ENCODE measurements at regions not wholly inside any gene's neighbourhood (a gene's known extent, or its start where the extent isn't known, plus 50 kb on each side); places are given as distances from the start of the nearest gene placed in this dataset.
"Not testable (repeated sequence)": the region's sequence is repeated elsewhere in the genome, so short reads cannot be mapped to it uniquely, and the experiment has no call there.

DNA sequence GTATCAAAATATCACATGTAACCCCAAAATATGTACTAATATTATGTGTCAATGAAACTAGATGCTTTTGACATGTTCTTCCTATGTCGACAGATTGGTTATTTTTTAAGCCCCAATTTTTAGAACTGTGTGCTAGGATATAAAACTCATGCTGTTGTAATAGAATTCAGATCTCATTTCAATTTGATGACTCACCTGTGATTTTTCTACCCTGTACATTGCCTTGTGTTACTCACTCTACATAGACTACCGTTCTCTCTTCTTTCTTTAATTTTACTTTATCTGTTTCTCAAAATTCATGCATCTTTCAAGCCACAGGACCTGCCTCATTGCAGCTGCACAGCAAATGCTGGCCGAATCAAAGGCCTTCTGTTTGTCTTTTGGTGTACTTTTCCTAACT lies 284.5 kb downstream of the MAT2B start:
- no peak for DNase-seq (ENCODE audit: low read depth)

DNA sequence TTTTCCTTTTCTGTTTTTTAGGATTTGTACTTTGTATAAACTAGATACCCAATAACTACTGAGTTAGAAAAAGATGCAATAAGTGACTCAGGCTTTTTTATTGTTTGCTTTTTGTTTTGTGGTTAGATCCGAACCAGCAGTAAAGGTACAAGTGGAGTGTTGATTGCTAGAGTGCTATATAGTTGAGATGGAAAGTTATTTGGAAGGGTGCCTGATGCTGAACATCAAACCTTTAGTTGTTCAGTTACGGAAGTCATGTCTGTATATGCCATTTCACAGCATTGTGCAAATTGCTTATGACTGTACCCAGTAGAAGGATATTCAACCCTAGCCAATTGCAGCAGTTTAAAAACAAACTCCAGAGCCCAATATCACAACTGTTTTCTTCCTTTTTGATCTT lies 285.1 kb downstream of the MAT2B start:
- no peak for DNase-seq (ENCODE audit: low read depth)

DNA sequence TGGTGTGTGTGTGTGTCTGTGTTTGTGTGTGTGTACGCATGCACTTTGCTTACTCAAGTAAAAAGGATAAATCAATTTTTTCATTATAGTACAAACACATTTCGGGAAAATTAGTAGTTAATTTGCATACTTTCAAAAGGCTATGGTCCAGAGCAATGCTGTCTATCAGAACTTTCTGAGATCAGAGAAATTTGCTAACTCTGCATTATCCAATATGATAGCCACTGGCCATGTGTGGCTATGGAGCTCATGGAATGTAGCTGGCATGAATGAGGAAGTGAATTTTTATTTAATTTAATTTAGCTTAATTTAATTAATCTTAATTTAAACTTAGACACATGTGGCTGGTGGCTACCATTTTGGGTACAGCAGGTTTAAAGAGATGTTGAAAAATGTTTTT lies 289.6 kb downstream of the MAT2B start:
- DNase-seq (ENCODE audit: low read depth) = no peak

DNA sequence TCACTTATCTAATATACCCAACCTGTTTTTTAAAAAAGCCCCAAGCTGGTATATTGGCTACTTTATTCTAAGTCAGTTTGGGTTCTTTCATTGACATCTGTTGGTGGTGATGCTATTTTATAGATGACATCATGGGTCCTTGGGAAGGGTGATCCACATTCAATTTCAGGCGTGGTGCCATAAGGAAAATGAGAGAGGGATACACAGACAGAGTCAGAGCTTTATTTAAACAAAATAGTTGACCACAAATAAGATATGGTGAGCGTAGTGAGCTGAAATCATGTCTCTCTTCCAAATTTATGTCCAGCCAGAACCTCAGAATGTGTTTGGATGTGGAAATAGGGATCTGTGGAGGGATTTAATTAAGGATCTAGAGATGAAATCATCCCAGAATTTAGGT lies 302.4 kb downstream of the MAT2B start:
- no peak for DNase-seq (ENCODE audit: low read depth)

DNA sequence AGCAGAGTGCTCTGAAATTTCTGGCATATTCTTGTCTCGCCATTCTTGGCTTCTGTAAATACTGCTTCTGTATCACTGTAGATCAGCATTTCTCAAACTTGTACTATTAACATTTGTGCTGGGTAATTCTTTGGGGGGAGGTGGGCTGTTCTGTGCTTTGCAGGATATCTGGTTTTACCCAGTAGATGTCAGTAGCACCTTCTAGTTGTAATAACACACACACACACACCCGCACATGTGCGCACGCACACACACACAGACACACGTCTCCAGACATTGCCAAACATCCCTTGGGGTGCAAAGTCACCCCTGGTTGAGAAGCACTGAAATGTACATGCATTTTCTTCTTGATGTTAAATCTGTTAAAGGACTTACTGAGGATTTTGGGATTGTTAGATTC lies 304.1 kb downstream of the MAT2B start:
- DNase-seq (ENCODE audit: low read depth) = no peak

DNA sequence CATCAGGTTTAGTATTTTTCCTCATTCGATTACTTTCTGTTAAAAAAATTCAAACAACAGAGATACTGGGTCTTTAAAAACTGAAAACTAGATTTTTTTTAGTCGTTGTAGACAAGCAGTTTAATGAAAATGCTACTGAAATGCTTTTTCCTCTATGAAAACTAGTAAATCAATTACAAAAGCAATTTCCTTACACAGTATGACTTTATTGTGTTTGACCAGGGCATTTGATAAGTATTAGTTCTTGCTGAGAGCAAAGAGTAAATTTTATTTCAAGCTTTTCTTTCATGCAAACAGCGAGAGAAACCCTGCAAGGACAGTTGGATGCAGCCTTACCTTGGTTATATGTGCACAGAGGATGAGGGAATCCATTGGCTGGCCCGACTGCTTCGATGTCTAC lies 308.5 kb downstream of the MAT2B start:
- no peak for DNase-seq (ENCODE audit: low read depth)

DNA sequence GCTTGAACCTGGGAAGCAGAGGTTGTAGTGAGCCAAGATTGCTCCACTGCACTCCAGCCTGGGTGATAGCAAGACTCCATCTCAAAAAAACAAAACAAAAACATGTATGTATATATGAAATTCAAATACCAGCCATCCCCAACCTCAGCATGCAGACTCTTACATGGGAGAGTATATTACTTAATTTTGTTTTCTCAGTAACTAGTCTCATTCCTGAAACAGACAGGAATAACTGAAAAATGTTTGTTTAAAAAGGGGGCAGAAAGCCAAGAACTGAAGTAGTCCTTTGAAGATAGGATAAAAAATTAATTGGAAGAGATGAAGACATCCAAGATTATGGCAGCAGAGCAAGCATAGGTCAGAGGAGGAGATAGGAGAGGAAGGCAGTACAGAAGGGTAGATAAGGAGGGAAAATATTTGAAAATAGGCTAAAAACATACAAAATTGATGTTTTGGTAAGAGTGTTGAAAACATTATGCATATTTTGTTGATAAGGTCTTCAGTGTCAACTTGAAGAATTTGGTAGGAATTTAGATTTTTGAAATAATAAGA lies 309.9 kb downstream of the MAT2B start:
- no peak for DNase-seq (ENCODE audit: low read depth)

DNA sequence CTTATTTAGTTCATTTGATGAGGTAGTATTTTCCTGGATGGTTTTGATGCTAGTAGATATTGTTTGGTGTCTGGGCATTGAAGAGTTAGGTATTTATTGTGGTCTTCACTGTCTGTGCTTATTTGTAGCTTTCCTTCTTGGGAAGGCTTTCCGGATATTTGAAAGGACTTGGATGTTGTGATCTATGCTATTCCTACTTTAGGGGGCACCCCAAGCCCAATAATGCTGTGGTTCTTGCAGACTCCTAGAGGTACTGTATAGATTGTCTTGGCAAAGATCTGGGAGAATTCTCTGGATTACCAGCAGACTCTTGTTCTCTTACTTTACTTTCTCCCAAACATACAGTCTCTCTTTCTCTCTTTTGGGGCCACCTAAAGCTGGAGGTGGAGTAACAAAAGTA lies 315.7 kb downstream of the MAT2B start:
- no peak for DNase-seq (ENCODE audit: low read depth)

DNA sequence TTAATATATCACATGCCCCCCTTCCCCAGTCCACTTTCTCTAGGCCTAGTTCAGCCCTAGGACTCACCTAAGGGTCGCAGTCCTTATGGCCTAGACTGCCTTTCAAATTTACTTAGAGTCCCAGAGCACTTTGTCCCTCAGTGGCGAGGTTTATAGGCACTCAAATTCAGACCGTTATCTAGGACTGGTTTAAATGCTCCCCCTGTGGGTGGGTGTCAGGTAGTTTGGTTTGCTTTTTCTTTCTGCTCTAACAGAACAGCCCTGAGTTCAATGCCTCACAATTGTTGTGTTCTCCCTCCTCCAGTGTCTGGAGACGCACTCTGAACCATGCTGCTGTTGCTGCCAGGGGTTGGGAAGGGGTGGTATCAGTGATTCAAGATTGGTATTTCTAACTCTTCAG lies 317.1 kb downstream of the MAT2B start:
- no peak for DNase-seq (ENCODE audit: low read depth)

DNA sequence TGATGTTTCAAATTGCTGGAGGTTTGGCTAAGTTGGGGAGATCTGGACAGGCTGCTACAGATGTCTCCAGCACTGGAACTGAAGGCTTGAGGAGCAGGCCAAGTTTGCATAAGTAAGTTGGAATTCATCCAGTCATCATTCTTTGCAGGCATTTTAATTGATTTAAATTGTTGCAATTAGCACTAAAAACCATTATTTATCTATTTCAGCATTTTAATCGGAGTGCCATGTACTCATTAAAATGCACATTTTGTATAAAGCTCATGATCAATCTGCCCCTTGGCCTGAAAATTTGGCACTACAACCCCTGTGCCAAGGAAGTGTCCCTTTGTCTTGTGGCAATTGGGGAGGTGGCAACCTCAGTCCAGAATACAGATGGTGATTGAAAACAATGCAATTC lies 320.2 kb downstream of the MAT2B start:
- DNase-seq (ENCODE audit: low read depth) = no peak

DNA sequence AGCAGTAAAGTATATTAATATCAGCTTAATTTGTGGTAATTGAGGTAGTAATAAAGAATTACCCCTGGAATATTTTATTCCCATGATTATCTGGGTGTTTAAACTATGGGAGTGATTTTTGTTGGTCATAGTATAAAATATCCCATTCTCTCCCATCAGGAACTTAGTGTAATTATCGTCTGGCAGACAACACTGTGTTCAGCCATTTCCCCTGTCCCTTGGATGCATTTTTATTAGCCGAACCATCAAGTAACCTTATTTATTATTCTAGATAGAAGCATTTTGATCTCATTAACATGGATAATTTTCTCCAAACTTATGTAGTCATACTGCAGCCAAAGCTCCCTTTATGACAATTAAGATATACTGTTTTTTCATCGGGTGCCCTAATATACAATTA lies 320.8 kb downstream of the MAT2B start:
- no peak for DNase-seq (ENCODE audit: low read depth)

DNA sequence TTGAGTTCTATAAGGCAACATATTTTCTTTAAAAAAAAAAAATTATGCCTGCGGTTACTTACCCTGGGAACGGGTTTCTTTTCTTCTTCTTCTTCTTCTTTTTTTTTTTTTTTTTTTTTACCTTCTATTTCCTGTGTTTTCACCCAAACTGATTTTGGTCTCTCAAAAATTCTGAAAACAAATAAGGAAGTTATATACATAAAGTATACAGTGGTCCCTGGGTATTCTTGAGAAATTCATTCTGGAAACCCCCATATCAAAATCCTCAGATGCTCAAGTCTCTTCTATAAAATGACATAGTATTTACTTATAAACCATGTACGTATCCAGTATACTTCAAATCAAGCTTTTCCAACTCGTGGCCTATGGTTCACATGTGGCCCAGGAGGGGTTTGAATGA lies 326.7 kb downstream of the MAT2B start:
- DNase-seq (ENCODE audit: low read depth) = no peak

DNA sequence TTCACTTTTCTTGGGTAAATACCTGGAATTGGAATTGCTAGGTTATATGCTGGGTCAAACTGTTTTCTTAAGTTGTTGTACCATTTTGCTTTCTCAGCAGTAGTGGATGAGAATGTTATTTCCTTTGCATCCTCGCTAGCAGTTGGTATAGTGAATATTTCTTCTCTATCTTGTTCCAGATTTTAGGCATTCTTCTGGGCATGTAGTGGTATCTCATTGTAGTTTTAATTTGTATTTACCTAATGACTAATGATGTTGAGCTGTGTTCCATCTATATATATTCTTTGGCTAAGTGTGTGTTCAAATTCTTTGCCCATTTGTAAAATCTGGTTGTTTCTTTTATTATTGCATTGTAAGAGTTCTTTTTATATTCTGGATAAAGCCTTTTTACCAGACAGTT lies 333.3 kb downstream of the MAT2B start:
- no peak for DNase-seq (ENCODE audit: low read depth)

DNA sequence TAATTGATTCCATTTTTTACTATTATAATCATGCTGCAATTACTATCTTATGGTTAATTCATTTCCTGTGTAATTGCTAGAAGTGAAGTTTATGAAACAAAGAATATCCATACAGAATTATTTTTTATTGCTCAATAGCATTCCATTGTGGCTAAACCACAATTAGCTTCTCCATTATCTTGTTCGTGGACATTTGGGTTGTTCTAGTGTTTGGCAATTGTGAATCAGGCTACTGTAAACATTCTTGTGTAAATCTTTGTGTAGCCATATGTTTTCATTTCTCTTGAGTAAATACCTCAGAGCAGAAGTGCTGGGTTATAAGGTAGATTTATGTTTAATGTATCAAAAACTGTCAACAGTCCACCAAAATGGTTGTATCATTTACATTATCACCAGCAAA lies 341.1 kb downstream of the MAT2B start:
- DNase-seq (ENCODE audit: low read depth) = no peak

DNA sequence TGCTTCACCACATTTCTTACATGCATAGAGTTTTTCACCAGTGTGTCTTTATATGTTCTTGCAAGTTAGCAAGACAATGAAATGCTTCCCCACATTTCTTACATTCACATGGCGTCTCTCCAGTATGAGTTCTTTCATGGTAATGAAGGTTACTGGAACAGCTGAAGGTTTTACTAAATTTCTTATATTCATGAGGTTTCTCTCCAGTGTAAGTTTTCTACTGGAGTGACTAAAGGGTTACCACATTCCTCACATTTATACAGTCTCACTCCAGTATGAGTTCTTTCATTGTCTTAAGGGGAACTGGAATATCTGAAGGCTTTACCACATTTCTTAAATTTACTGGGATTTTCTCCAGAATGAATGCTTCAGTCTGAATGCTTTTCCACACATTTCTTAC lies 350.3 kb downstream of the MAT2B start:
- DNase-seq (ENCODE audit: low read depth) = no peak

DNA sequence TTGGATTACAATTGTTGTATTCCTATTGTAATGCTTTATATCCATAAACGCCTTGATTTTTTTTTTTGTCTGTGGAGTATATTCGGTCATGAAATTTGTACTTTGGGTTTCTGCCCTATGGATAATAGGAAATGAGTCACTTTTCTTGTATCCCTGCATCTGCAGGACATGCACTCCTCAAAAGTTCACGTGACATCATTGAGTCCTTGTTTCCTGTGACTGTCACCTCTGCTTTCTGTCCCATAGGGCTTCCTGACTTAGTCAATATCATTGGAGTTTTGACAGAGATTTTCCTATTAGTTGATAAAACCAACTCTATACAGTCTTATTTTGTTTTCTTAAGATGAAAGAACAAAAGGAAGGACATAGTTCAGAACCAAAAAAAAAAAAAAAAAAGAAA lies 356.3 kb downstream of the MAT2B start:
- DNase-seq (ENCODE audit: low read depth) = no peak

DNA sequence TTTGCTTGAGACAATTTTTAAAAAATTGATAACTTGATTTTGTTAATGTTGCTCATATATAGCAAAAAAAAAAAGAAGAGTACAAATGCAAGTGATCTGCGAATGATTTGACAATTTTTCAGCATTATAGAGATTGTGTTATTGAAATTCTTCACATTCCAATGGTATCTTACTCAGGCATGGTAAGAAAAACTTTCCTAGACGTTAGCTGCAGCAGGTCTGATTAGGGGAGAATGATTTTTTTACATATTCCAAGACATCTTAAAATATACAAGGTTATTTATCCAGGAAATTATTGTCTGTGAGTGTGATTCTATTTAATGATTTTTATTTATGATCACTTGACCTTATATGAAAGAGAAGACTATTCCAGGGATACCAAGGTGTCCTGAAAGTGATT lies 361.9 kb downstream of the MAT2B start:
- no peak for DNase-seq (ENCODE audit: low read depth)

DNA sequence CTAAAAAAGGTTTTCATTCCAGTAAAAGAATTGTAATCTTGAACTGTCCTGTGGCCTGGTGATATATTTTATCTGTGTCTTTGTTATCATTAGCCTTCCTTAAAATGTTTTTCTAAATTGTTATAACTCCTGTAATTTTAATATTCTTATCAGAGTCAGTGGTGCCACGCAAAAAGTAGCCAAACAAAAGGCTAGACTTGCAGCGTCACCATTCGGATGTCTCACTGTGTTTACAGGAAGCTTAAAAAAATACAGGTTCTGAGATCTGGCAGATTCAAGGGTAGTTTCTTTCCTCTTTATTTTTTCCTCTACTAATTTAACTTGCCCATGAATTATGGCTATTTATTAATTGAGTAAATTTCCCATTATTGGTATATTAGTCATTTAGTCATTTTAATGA lies 362.3 kb downstream of the MAT2B start:
- DNase-seq (ENCODE audit: low read depth) = no peak

DNA sequence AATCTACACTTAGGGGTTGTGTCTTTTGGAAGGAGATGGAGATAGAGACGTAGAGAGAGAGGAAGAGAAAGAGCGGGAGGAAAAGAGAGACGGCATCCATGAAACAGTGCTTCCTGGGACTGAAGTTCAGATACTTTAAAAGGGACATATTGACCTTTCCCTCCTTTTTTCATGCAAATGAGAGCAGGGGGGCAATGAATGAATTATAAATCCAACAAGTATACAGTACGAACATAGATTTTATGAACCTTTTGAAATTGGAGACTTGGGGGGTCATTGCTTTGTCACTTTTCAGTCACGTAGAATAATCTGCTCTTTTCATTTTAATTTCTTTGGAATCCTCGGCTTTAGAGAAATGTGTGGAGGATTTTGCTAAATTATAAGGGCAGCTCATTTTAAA lies 364.2 kb downstream of the MAT2B start:
- no peak for DNase-seq (ENCODE audit: low read depth)

DNA sequence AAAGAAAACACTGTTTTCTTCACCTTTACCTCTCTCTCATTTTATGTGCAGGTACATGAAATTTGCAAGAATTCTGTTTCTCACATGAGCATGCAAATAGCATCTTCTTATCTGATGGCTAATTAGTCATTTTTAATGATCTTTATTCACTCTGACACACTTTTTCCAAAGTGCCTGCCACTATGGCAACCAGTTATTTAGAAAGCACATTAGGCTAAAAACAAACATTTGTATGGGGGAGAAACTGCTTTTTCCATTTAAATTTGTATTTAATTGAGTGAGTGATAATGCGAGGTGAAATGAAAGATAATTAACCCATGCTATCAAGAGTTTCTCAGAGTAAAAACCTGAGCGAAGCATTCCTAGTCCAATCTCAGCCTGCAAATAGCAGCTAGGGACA lies 365.0 kb downstream of the MAT2B start:
- no peak for DNase-seq (ENCODE audit: low read depth)

DNA sequence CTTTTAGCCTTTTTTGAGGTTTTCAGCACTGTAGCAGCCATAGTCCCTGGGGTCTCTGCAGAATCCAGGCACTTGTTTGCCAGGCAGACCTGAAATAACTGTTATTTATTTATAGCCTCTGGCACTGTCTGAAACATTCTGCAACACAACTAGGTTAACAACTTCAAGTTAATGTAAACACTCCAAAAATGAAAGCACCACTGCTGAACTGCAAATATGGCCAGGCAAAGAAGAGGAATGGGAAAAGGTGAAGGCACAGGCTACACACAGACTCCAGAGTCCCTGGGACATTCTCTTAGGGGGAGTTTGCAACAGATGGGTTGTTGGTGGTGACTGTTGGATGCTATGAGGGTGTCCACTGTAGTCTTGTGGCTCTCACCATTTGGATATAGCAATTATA lies 369.0 kb downstream of the MAT2B start:
- DNase-seq (ENCODE audit: low read depth) = no peak

DNA sequence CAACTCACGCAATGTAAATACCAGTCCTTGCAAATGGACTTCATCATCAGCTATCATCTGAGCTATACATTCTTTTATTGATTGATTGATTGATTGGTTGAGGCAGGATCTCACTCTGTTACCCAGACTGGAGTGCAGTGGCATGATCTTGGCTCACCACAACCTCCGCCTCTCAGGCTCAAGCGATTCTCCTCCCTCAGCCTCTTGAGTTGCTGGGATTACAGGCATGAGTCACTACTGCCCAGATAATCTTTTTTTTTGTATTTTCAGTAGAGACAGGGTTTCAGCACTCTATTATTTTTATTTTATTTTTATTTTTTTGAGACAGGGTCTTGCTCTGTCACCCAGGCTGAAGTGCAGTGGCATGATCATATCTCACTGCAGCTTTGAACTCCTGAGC lies 369.5 kb downstream of the MAT2B start:
- DNase-seq (ENCODE audit: low read depth) = not testable (repeated sequence)

DNA sequence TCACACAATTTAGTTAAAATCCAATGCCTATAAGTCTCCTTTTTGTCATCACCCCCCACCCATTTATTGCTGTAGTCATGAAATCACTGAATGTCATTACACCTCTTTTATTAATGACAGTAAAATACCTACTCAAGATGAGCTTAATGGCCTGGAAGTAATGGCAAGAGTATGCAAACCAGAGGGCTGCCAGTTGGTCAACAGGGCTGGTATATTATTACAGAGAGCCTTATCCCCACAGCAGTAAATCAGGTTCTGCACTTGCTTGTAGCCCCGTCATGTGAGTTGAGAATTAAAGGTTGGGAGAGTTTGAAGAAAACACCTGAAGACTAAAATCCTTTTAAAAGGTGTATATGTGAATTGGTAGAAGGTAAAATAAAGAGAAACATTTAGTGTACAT lies 372.4 kb downstream of the MAT2B start:
- DNase-seq (ENCODE audit: low read depth) = no peak

DNA sequence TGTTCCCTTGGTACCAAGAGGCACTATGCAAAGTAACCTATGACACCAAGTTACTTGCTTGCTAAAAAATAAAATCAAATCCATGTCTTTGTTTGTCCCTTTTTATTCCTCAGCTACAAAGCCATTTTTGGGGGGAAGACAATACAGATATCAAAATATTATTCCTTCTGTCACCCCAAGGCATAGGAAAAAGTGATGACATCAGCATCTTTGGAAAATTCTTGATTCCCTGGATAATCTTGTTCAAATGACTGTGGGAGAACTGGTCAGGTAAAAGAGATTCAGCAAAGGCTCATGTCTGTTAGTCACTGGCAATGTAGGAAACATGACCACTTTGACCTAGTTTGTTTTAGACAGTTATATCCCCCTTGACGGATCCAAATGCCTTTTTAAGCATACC lies 373.1 kb downstream of the MAT2B start:
- no peak for DNase-seq (ENCODE audit: low read depth)

DNA sequence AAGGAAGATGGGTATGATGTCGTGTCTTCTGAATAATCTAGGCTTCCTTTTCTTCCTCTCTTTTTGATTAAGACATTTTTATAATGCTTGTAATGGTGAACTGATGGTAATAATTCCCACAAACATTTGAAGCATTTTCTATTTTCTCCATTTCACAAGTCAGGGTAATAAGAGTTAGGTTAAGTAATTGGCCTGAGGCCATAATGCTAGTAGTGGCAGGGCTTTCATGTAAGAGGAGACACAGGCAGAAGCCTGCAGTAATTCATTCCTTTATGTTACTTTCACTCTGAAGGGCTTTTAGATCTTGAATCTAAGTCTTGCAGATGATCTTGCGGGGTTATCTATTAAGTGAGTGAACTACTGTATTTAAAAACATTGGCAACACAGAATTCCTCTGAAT lies 374.9 kb downstream of the MAT2B start:
- DNase-seq (ENCODE audit: low read depth) = no peak

All from stimulated activated CD8-positive, alpha-beta memory T cell treated with anti-CD3 and anti-CD28 coated beads, Interleukin-15, amount 100 ng/mL, for 1 hour (primary cell).